ACC112 (cell line): ENCODE measurements at regions not wholly inside any gene's neighbourhood (a gene's known extent, or its start where the extent isn't known, plus 50 kb on each side); places are given as distances from the start of the nearest gene placed in this dataset.

Experiments
- H2AFZ ChIP-seq: fragments of 200-600 bp; sonication (generic); one replicate; pipeline ENCODE4 v1.6.0; 2017; ENCODE audit warnings: antibody characterized with exemption, low read length; ENCODE audit not compliant: unreplicated experiment
- H3K27ac ChIP-seq: fragments of 200-600 bp; sonication (generic); 2 replicates; pipeline ENCODE4 v1.5.1; 2014; ENCODE audit warnings: low read depth, mild to moderate bottlenecking, antibody characterized with exemption, low read length, moderate library complexity
- H3K27me3 ChIP-seq: fragments of 200-600 bp; sonication (generic); 2 replicates; pipeline ENCODE4 v1.6.1; 2014; ENCODE audit warnings: mild to moderate bottlenecking, antibody characterized with exemption, low read length, moderate library complexity, mixed read lengths; ENCODE audit not compliant: insufficient read depth
- H3K36me3 ChIP-seq: fragments of 200-600 bp; sonication (generic); 2 replicates; pipeline ENCODE4 v1.6.1; 2016; ENCODE audit warnings: mild to moderate bottlenecking, antibody characterized with exemption, low read length, moderate library complexity, mixed read lengths; ENCODE audit not compliant: insufficient read depth
- H3K4me1 ChIP-seq: fragments of 200-600 bp; sonication (generic); one replicate; pipeline ENCODE4 v1.6.1; 2016; ENCODE audit warnings: low read length, mixed read lengths; ENCODE audit not compliant: insufficient read depth, unreplicated experiment, control insufficient read depth
- H3K4me3 ChIP-seq: fragments of 200-600 bp; sonication (generic); 2 replicates; pipeline ENCODE4 v1.5.1; 2014; ENCODE audit warnings: mild to moderate bottlenecking, low read depth, low read length
- H3K79me2 ChIP-seq: fragments of 200-600 bp; sonication (generic); one replicate; pipeline ENCODE4 v1.6.0; 2016; ENCODE audit warnings: low read length; ENCODE audit not compliant: control insufficient read depth, unreplicated experiment, insufficient read depth

DNA sequence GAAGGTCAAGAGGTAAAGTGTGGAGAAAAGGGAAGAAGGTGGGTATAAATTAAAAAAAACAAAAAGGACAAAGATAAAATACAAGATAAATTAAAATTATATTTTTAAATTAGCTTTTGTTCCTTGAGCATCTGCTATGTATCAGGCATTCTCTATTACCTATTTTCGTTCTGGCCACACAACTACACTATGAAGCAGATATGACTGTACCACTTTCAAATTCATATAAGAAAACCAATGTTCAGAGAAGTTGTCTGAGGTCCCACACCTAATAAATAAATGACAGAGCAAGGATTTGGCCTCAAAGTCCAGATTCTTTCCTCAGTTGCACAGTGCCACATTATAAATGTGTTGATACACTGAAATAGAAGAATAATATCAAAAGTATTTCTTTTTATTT, 103.8 kb upstream of the PCDH15 start:
- Histone ChIP-seq H3K79me2 (no peaks in the 10 kb centered on the region), H2AFZ (no peak overlapping the region), H3K4me3 (no peak overlapping the region), H3K36me3 (no peaks in the 10 kb centered on the region), H3K27ac (no peak overlapping the region), H3K4me1 (no peaks in the 10 kb centered on the region), H3K27me3 (no peaks in the 10 kb centered on the region)

DNA sequence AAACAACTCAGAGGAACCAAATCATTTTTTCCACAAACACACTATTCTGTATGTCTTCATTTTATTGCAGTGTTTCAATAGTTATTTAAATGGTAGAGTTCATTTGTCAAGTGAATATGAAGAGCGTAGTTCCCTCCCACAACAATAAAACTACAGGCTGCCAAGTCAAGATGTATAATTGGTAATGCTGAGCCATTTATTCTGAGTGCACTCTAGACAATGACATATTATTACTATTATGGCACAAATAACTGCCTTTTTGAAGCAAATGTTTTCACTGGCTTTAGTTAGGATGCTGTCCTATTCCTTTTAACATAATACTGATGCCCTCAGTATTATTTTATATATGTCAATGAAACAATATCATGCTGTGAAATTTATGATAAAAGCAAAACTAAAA, 102.7 kb upstream of the PCDH15 start:
- no peaks in the 10 kb centered on the region for H3K27me3 ChIP-seq
- H3K4me1 ChIP-seq = no peaks in the 10 kb centered on the region
- no peaks in the 10 kb centered on the region for H3K36me3 ChIP-seq
- H2AFZ ChIP-seq = no peak overlapping the region
- H3K27ac ChIP-seq = no peak overlapping the region
- no peaks in the 10 kb centered on the region for H3K79me2 ChIP-seq
- H3K4me3 ChIP-seq = no peak overlapping the region

DNA sequence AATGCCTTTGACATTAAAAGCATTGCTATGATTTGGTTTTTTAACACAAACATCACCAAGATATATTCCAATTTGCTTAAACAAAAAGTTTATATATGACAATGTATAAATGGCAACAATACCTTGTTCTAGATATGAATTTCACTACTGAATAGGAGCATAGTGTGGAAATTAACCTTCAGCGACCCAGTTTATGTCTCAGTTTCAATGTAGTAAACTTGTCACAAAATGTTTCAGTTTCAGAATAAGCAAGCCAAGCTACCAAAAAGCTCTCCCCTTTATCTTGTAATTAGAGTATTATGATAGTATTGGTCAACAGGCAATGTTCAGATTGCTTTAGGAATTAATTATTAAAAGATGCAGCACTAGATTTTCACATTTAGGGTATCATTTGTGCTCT, 99.6 kb upstream of the PCDH15 start:
- Histone ChIP-seq H3K27me3 (no peaks in the 10 kb centered on the region), H2AFZ (no peak overlapping the region)

DNA sequence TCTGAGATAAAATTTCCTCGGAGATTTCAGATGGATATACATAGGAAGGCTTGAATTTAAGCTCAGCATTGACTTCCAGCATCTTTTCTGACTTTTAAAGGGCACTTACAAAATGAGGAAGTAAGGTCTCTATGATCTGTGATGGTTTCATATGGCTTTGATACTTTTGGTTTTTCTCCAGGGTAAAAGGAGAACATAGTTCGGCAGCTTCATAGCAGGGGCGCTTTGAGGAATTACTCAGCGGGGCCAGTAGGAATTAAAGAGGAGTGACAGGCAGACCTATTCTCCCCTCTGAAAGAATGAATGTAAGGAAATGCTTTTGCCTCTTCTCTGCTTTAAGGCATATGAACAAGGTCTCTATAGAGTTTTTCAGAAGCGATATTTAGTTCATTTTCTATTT, 80.0 kb upstream of the PCDH15 start:
- no peaks in the 10 kb centered on the region for H3K4me1 ChIP-seq
- no peak overlapping the region for H3K27ac ChIP-seq
- no peaks in the 10 kb centered on the region for H3K36me3 ChIP-seq

More for the DNA sequence above, 99.6 kb upstream of the PCDH15 start:
- H3K79me2 ChIP-seq = no peaks in the 10 kb centered on the region
- no peak overlapping the region for H3K27ac ChIP-seq
- H3K36me3 ChIP-seq = no peaks in the 10 kb centered on the region
- H3K4me1 ChIP-seq = no peaks in the 10 kb centered on the region
- H3K4me3 ChIP-seq = no peak overlapping the region

DNA sequence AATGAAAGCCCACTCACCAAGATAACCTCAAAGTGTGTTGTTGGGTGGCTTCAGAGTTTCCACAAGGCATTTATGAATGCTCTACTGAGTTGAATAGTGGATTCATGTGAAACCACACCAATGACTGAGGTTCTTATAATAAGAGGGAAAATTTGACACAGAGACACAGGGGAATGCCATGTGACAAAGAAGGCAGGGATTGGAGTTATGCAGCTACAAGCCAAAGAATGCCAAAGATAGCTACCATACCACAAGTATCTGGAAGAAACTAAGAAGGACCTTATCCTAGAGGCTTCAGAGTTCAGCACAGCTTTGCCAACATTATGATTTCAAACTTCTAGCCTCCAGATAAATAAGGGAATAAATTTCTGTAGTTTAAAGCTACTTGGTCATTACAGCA, 68.0 kb upstream of the PCDH15 start:
- no peak overlapping the region for H3K4me3 ChIP-seq
- H3K27me3 ChIP-seq = no peaks in the 10 kb centered on the region
- H3K79me2 ChIP-seq = no peaks in the 10 kb centered on the region
- H3K27ac ChIP-seq = no peak overlapping the region
- no peak overlapping the region for H2AFZ ChIP-seq
- no peaks in the 10 kb centered on the region for H3K4me1 ChIP-seq
- H3K36me3 ChIP-seq = no peaks in the 10 kb centered on the region

More for the DNA sequence above, 80.0 kb upstream of the PCDH15 start:
- Histone ChIP-seq H2AFZ (no peak overlapping the region), H3K79me2 (no peaks in the 10 kb centered on the region), H3K27me3 (no peaks in the 10 kb centered on the region), H3K4me3 (no peak overlapping the region)

DNA sequence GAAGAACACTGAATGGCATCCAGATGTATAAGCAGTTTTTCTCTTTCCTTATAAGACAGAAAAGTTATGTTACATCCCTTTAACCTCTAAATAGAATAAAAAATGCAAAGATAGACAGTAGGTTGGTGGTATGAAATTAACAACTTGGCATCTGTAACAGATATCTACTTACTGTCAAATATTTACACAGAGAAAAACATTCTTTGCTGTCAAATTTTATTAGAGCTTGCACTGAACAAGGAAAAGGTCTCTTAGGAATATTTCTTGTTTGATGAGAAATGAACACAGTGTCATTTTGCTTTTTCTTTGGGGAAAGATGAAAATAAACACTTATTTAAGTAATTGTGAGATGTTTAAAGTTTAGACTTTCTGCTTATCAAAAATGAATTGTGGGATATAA, 65.6 kb upstream of the PCDH15 start:
- Histone ChIP-seq H3K27me3 (no peaks in the 10 kb centered on the region), H3K36me3 (no peaks in the 10 kb centered on the region), H2AFZ (no peak overlapping the region), H3K79me2 (no peaks in the 10 kb centered on the region), H3K27ac (no peak overlapping the region), H3K4me1 (no peaks in the 10 kb centered on the region), H3K4me3 (no peak overlapping the region)

DNA sequence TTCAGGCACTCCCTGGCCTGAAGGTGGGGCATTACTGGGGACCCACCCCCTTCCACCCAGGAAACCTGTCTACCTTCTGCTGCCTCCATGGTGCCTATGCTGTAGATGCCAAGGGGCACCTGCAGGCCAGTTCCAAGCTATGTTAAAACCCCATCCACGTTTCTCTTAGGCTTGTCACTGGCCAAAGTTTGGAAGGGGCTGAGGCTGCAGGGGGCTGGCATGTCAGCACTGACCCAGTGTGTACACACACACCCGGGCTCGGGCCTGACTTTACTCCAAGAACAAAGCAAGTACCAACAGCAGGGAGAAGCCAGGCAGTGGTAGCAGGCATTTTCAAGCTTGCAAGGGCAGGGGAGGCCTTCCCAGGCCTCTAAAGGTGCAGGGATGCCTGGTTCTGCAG, 53.8 kb upstream of the PCDH15 start:
- Histone ChIP-seq H3K27ac (no peak overlapping the region), H3K27me3 (no peaks in the 10 kb centered on the region), H3K4me1 (no peaks in the 10 kb centered on the region), H3K79me2 (no peaks in the 10 kb centered on the region), H3K36me3 (no peaks in the 10 kb centered on the region), H3K4me3 (no peak overlapping the region), H2AFZ (no peak overlapping the region)

DNA sequence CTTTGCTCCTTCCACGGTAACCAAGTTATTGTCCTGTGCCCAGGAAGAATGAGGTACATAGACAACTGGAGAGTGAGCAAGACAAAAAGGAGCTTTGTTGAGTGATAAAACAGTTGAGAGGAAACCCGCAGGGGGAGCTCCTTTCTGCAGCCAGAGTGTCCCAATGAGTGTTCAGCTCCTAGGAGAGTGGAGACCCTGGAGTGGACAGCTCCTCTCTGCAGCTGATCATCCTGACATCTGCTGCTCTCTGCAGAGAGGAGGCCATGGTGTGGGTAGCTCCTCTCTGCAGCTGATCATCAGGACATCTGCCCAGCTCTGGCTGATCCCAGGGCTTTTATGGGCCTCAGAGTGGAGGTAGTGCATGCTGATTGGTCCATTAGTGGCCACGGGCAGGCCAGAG, 53.4 kb upstream of the PCDH15 start:
- Histone ChIP-seq H3K79me2 (no peaks in the 10 kb centered on the region), H2AFZ (no peak overlapping the region)

DNA sequence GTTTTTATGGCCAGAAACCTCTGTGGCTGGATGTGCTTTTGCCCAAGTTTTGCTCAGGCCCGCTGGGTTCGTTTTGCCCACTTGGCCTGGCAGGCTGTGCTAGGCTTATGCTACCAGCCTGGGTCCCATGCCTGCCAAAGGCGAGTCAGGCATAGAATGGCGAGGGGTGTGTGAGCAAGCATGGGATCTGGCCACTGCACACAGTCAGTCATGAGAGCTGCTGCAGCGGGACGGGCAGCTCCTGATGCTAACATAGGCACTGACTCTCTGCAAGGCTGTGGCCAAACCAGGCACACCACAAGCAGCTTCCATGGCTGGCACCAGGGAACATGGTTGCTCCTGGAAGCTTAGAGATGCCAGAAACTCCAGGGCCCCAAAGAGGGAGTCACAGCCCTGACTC, 52.9 kb upstream of the PCDH15 start:
- no peak overlapping the region for H3K27ac ChIP-seq
- H3K36me3 ChIP-seq = no peaks in the 10 kb centered on the region
- H3K27me3 ChIP-seq = no peaks in the 10 kb centered on the region
- no peak overlapping the region for H2AFZ ChIP-seq
- H3K79me2 ChIP-seq = no peaks in the 10 kb centered on the region
- H3K4me1 ChIP-seq = no peaks in the 10 kb centered on the region
- H3K4me3 ChIP-seq = no peak overlapping the region

More for the DNA sequence above, 53.4 kb upstream of the PCDH15 start:
- Histone ChIP-seq H3K27me3 (no peaks in the 10 kb centered on the region), H3K36me3 (no peaks in the 10 kb centered on the region), H3K4me3 (no peak overlapping the region), H3K27ac (no peak overlapping the region), H3K4me1 (no peaks in the 10 kb centered on the region)
